Adrenal gland (tissue), 5 donors: ENCODE measurements at regions not wholly inside any gene's neighbourhood (a gene's known extent, or its start where the extent isn't known, plus 50 kb on each side); places are given as distances from the start of the nearest gene placed in this dataset.

Experiments
- CTCF ChIP-seq, 6 experiments: fragments of 450-650 bp in 4 of 6; fragments of 200-600 bp in 2 of 6; sonication (generic) in 1 of 6; IDR thresholded peaks; 1 replicate in 5 of 6; 2 replicates in 1 of 6; pipeline versions ENCODE4 v1.5.1 to v1.8.0; 2016 to 2021; ENCODE audit warnings: antibody characterized with exemption in 6 of 6, mild to moderate bottlenecking in 2 of 6, moderate library complexity in 1 of 6
- POLR2A ChIP-seq, 2 donors: fragments of 450-650 bp; IDR thresholded peaks; one replicate each; pipeline ENCODE4 v1.6.1; 2017; ENCODE audit warnings: antibody characterized with exemption in 2 of 2, mild to moderate bottlenecking in 2 of 2, moderate library complexity in 1 of 2
- donor health status: DM: no; HTN: no; CAD: no.

- TF ChIP-seq CTCF (IDR thresholded peaks at IDR 0.05) (no peak), POLR2A (IDR thresholded peaks at IDR 0.05) (no peak)
These were observed 457.4 kb downstream of the SIPA1L2 start for GRCh38 chr1:232172563-232172962.
